Uterus (tissue), 3 donors: ENCODE measurements at regions not wholly inside any gene's neighbourhood (a gene's known extent, or its start where the extent isn't known, plus 50 kb on each side); places are given as distances from the start of the nearest gene placed in this dataset.

Experiments used
- DNase-seq, 2 donors: peaks; one replicate each; pipeline ENCODE4 v3.0.0-alpha.2; 2019 to 2020
- H3K27ac ChIP-seq, 2 donors: fragments of 200-600 bp; sonication (generic); 1 replicate in 1 of 2; 2 replicates in 1 of 2; pipeline ENCODE4 v1.5.1; 2016 to 2018
- H3K27me3 ChIP-seq, 2 donors: fragments of 200-600 bp; sonication (generic); one replicate each; pipeline ENCODE4 v1.5.1; 2018 to 2019; ENCODE audit warnings: control low read depth in 1 of 2
- H3K36me3 ChIP-seq, 2 donors: fragments of 200-600 bp; sonication (generic); one replicate each; pipeline ENCODE4 v1.5.1; 2019; ENCODE audit warnings: control low read depth in 1 of 2
- H3K4me1 ChIP-seq, 2 donors: fragments of 200-600 bp; sonication (generic); one replicate each; pipeline ENCODE4 v1.5.1; 2018 to 2019; ENCODE audit warnings: control low read depth in 1 of 2
- H3K4me3 ChIP-seq, 2 donors: fragments of 200-600 bp; sonication (generic); 1 replicate in 1 of 2; 2 replicates in 1 of 2; pipeline ENCODE4 v1.5.1; 2018 to 2019; ENCODE audit warnings: mild to moderate bottlenecking in 1 of 2
- H3K9me3 ChIP-seq, 2 donors: fragments of 200-600 bp; sonication (generic); one replicate each; pipeline ENCODE4 v1.5.1; 2019; ENCODE audit warnings: control low read depth in 1 of 2
- CTCF ChIP-seq, 4 experiments: fragments of 200-600 bp in 2 of 4; fragments of 450-650 bp in 2 of 4; sonication (generic) in 2 of 4; IDR thresholded peaks; one replicate each; pipeline ENCODE4 v1.5.1; 2016 to 2019; ENCODE audit warnings: antibody characterized with exemption in 4 of 4, mild to moderate bottlenecking in 2 of 4, moderate library complexity in 1 of 4
- POLR2A ChIP-seq, 2 donors: fragments of 450-650 bp; IDR thresholded peaks; one replicate each; pipeline ENCODE4 v1.6.1; 2016; ENCODE audit warnings: antibody characterized with exemption in 2 of 2, mild to moderate bottlenecking in 1 of 2, moderate library complexity in 1 of 2
- intact Hi-C: fragments of 100-400 bp; cut with DNase I; formaldehyde crosslinking; loops from one replicate; pipeline ENCODE4 v1.15.1; 2023; ENCODE audit warnings: low total_unique reads
- donor health status: DM: yes; HTN: yes; CAD: no.

DNA sequence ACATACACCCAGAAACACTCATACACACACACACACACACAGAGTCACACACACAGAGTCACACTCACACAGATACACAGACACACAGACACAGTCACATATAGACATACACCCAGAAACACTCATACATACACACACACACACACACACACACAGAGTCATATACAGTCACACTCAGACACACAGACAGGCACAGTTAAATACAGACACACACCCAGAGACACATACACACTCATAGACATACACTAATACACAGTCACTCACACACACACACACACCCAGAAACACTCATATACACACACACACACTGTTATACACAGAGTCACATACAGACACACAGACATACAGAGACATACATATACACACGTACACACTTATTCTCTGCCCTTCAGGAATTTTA lies 250.9 kb downstream of the QKI start:
- intact Hi-C loops, result no loop called here
- no peaks in the 10 kb centered on the region for H3K27me3 ChIP-seq
- TF ChIP-seq POLR2A (IDR thresholded peaks at IDR 0.05), result no peak
- no peak for TF ChIP-seq CTCF (IDR thresholded peaks at IDR 0.05)
- H3K4me3 ChIP-seq, result no peak overlapping the region
- no peak for DNase-seq
- H3K4me1 ChIP-seq, result no peaks in the 10 kb centered on the region
- H3K9me3 ChIP-seq, result no peaks in the 10 kb centered on the region
- no peak overlapping the region for H3K27ac ChIP-seq
- no peaks in the 10 kb centered on the region for H3K36me3 ChIP-seq

DNA sequence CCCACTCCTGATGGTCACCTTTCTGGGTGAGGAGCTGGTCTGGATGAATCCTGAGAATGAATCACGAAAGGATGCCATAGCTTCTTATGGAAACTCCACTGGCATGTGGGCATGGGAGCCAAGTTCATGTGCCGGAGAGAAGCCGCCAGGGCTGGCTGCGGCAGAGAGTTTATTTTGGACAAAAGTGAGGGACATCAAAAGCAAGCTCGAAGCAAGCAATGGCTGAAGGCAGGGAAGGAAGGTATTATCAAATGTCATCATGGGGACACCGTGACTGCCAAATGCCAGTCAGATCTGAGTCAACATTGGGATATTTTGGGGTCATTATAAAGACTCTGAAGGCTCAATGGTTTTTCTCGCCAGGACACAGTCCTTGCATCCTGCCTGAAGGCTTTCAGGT lies 249.1 kb downstream of the QKI start:
- Histone ChIP-seq H3K4me3 (no peak overlapping the region), H3K27ac (no peak overlapping the region), H3K36me3 (no peaks in the 10 kb centered on the region), H3K9me3 (no peaks in the 10 kb centered on the region), H3K4me1 (no peaks in the 10 kb centered on the region), H3K27me3 (no peaks in the 10 kb centered on the region)
- no peak for DNase-seq
- intact Hi-C loops, result no loop called here
- TF ChIP-seq CTCF (IDR thresholded peaks at IDR 0.05) (no peak), POLR2A (IDR thresholded peaks at IDR 0.05) (no peak)

- DNase-seq, result no peak
- intact Hi-C loops, result no loop called here
- TF ChIP-seq CTCF (IDR thresholded peaks at IDR 0.05), result no peak
- Histone ChIP-seq H3K27me3 (no peaks in the 10 kb centered on the region), H3K27ac (no peak overlapping the region), H3K4me1 (no peaks in the 10 kb centered on the region), H3K9me3 (no peaks in the 10 kb centered on the region), H3K4me3 (no peak overlapping the region), H3K36me3 (no peaks in the 10 kb centered on the region)
Measured at GRCh38 chr6:163662604-163663225, 248.2 kb downstream of the QKI start.

DNA sequence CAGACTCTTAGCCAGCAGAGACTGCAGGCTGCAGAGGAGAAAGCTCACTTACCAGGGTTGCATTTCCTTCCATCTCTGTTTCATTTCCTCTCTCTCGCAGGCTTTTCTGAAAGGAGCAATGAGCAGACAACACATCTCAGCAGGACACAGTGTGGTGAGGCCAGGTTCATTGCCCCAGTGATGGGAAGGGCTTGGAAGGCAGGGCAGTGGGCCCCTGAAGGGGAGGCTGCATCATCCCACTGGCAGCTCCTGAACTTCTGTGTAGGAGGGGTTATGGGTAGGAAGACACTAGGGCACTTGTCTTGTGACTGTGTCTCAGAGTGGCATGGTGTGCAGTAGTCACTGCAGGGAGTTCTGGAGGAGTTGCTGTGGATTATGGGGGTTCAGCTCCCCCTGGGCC lies 246.8 kb downstream of the QKI start:
- no peak for DNase-seq
- H3K4me1 ChIP-seq, result no peaks in the 10 kb centered on the region
- no peak overlapping the region for H3K4me3 ChIP-seq
- no peaks in the 10 kb centered on the region for H3K9me3 ChIP-seq
- no peak for TF ChIP-seq POLR2A (IDR thresholded peaks at IDR 0.05)
- no peak for TF ChIP-seq CTCF (IDR thresholded peaks at IDR 0.05)
- H3K36me3 ChIP-seq, result no peaks in the 10 kb centered on the region
- H3K27me3 ChIP-seq, result no peaks in the 10 kb centered on the region
- intact Hi-C loops, result no loop called here
- H3K27ac ChIP-seq, result no peak overlapping the region

DNA sequence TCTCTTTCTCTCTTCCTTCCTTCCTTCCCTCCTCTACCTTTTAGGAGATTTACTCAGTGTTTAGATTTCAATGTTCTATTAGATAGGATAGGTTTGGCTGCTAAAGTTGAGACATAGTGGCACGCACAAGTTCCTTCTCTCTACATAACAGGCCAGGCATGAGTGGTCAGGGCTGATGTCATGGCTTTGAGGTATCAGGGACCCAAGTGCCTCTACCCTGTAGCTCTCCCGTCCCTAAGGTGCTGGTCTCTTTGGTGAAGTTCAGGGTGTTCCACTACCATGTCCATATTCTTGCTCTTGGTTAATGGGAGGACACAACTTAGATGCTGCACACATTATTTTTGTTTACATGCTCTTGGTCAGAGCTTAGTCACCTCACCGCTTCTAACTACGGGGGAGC lies 245.3 kb downstream of the QKI start:
- Histone ChIP-seq H3K4me1 (no peaks in the 10 kb centered on the region), H3K27ac (no peak overlapping the region), H3K9me3 (no peaks in the 10 kb centered on the region), H3K27me3 (no peaks in the 10 kb centered on the region), H3K36me3 (no peaks in the 10 kb centered on the region), H3K4me3 (no peak overlapping the region)
- TF ChIP-seq POLR2A (IDR thresholded peaks at IDR 0.05) (no peak), CTCF (IDR thresholded peaks at IDR 0.05) (no peak)
- intact Hi-C loops, result no loop called here
- DNase-seq, result no peak
